Thyroid gland (tissue), 4 donors: ENCODE measurements at regions not wholly inside any gene's neighbourhood (a gene's known extent, or its start where the extent isn't known, plus 50 kb on each side); places are given as distances from the start of the nearest gene placed in this dataset.
"Not testable (repeated sequence)": the region's sequence is repeated elsewhere in the genome, so short reads cannot be mapped to it uniquely, and the experiment has no call there.

Experiments
- DNase-seq, 2 donors: peaks; one replicate each; pipeline ENCODE4 v3.0.0-alpha.2; 2019
- H3K27ac ChIP-seq, 3 donors: fragments of 200-600 bp; sonication (generic); 1 replicate in 2 of 3; 2 replicates in 1 of 3; pipeline ENCODE4 v1.5.1; 2016 to 2019; ENCODE audit warnings: mild to moderate bottlenecking in 1 of 3, moderate library complexity in 1 of 3
- H3K27me3 ChIP-seq: fragments of 200-600 bp; sonication (generic); one replicate; pipeline ENCODE4 v1.5.1; 2019
- H3K36me3 ChIP-seq, 2 donors: fragments of 200-600 bp; sonication (generic); one replicate each; pipeline ENCODE4 v1.5.1; 2016 to 2019
- H3K4me1 ChIP-seq, 2 donors: fragments of 200-600 bp; sonication (generic); one replicate each; pipeline ENCODE4 v1.5.1; 2017 to 2019
- H3K4me3 ChIP-seq, 3 donors: fragments of 200-600 bp; sonication (generic); replicated peaks in 1 of 3; 1 replicate in 2 of 3; 2 replicates in 1 of 3; pipeline ENCODE4 v1.5.1; 2016; ENCODE audit warnings: mild to moderate bottlenecking in 1 of 3
- H3K9me3 ChIP-seq: fragments of 200-600 bp; sonication (generic); one replicate; pipeline ENCODE4 v1.5.1; 2017
- POLR2A ChIP-seq, 2 donors: fragments of 450-650 bp; IDR thresholded peaks; one replicate each; pipeline ENCODE4 v1.6.1; 2017; ENCODE audit warnings: antibody characterized with exemption in 2 of 2, mild to moderate bottlenecking in 2 of 2, moderate library complexity in 1 of 2
- WGBS, 2 donors: methylation state at CpG; one replicate each; pipeline ENCODE4 v1.1.5; 2017; 5-methylcytosine and 5-hydroxymethylcytosine counted together
- intact Hi-C: fragments of 100-400 bp; cut with DNase I; formaldehyde crosslinking; loops from one replicate; pipeline ENCODE4 v1.15.1; 2023
- TF ChIP-seq, protein P1 (sequence below), 6 experiments: fragments of 200-600 bp in 3 of 6; fragments of 450-650 bp in 3 of 6; sonication (generic) in 3 of 6; IDR thresholded peaks; one replicate each; pipeline ENCODE4 v1.5.1; 2016 to 2019; ENCODE audit warnings: antibody characterized with exemption in 6 of 6, mild to moderate bottlenecking in 2 of 6, inconsistent platforms in 1 of 6, moderate library complexity in 1 of 6

DNA sequence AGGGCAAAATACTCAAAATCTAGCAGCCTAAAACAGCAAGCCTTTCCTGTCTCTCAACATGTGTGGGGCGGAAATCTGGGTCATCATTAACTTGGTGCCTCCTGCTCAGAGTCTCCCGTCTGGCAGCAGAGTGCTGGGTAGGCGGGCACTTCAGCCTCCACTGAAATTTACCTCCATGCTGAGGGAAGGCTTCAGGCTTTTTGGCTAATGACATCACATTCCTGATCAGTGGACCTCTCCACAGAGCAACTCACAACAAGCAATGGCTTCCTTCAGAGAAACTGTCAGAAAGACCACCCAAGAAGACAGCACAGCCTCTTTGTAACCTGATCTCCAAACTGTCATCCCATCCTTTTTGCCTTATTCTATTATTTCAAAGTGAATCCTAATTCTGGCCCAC is 1109.0 kb downstream of the UQCRFS1 start:
- 60 to 61% methylated on average over 3 of the region's 3 CpGs for WGBS, 2 donors
- Histone ChIP-seq H3K9me3 (no peaks in the 10 kb centered on the region), H3K4me3 (no peak overlapping the region), H3K36me3 (no peaks in the 10 kb centered on the region), H3K4me1 (no peaks in the 10 kb centered on the region), H3K27ac (no peak overlapping the region), H3K27me3 (no peaks in the 10 kb centered on the region)
- no peak for DNase-seq
- intact Hi-C loops, result no loop called here
- no peak for TF ChIP-seq POLR2A (IDR thresholded peaks at IDR 0.05)
- TF ChIP-seq, protein P1, sequence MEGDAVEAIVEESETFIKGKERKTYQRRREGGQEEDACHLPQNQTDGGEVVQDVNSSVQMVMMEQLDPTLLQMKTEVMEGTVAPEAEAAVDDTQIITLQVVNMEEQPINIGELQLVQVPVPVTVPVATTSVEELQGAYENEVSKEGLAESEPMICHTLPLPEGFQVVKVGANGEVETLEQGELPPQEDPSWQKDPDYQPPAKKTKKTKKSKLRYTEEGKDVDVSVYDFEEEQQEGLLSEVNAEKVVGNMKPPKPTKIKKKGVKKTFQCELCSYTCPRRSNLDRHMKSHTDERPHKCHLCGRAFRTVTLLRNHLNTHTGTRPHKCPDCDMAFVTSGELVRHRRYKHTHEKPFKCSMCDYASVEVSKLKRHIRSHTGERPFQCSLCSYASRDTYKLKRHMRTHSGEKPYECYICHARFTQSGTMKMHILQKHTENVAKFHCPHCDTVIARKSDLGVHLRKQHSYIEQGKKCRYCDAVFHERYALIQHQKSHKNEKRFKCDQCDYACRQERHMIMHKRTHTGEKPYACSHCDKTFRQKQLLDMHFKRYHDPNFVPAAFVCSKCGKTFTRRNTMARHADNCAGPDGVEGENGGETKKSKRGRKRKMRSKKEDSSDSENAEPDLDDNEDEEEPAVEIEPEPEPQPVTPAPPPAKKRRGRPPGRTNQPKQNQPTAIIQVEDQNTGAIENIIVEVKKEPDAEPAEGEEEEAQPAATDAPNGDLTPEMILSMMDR (IDR thresholded peaks at IDR 0.05), result no peak

DNA sequence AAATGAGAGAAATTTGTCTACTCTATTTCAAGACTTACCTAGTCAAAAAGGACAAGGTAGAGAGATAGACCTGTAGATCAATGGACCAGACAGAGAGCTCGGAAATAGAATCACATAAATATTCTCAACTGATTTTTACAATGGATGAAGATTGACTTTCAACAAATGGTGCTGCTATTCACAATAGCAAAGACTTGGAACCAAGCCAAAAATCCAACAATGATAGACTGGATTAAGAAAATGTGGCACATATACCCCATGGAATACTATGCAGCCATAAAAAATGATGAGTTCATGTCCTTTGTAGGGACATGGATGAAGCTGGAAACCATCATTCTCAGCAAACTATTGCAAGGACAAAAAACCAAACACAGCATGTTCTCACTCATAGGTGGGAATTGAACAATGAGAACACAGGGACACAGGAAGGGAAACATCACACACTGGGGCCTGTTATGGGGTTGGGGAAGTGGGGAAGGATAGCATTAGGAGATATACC is 1128.2 kb downstream of the UQCRFS1 start:
- H3K9me3 ChIP-seq, H3K36me3 ChIP-seq, H3K4me3 ChIP-seq, H3K4me1 ChIP-seq, H3K27ac ChIP-seq, DNase-seq, intact Hi-C loops, H3K27me3 ChIP-seq: not testable (repeated sequence)
- 83 to 92% methylated on average over 1 of the region's 1 CpG for WGBS, 2 donors

DNA sequence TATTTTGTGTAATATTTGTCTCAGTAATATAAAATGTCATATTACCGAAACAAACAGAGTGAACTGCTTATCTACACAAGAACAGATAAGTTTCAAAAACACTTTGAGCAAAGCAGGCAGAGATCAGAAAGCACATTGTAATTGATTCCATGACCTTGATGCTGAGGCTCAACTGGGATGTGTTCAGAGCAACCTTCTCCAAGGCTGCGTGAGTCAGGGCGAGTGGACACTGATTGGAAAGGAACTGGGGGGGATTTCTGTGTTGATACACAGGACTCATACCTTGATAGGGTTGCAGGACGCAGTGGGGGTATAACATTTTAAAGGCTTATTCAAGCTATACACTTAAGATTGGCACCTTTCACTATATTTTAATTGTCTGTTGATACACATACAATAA is 1136.3 kb downstream of the UQCRFS1 start:
- 85 to 88% methylated on average over 4 of the region's 4 CpGs for WGBS, 2 donors

DNA sequence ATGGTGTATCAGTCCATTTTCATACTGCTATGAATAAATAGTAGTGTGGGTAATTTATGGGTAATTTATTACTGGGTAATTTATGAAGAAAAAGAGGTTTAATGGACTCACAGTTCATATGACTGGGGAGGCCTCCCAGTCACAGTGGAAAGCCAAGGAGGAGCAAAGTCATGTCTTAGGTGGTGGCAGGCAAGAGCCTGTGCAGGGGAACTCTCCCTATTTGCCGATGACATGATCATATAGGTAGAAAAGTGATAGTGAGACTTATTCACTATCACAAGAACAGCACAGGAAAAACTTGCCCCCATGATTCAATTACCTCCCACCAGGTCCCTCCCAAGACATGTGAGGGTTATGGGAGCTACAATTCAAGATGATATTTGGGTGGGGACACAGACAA is 1137.7 kb downstream of the UQCRFS1 start:
- no peaks in the 10 kb centered on the region for H3K4me1 ChIP-seq
- no peaks in the 10 kb centered on the region for H3K9me3 ChIP-seq
- no peaks in the 10 kb centered on the region for H3K27me3 ChIP-seq
- no peak for TF ChIP-seq POLR2A (IDR thresholded peaks at IDR 0.05)
- TF ChIP-seq, protein P1 (IDR thresholded peaks at IDR 0.05), result no peak
- no peak for DNase-seq
- no peaks in the 10 kb centered on the region for H3K36me3 ChIP-seq
- intact Hi-C loops, result no loop called here
- no peak overlapping the region for H3K4me3 ChIP-seq
- WGBS, 2 donors, result 67 to 90% methylated on average over 1 of the region's 1 CpG
- H3K27ac ChIP-seq, result no peak overlapping the region

More for the DNA sequence above, 1136.3 kb downstream of the UQCRFS1 start:
- Histone ChIP-seq H3K27me3 (no peaks in the 10 kb centered on the region), H3K4me3 (no peak overlapping the region), H3K9me3 (no peaks in the 10 kb centered on the region), H3K36me3 (no peaks in the 10 kb centered on the region), H3K27ac (no peak overlapping the region), H3K4me1 (no peaks in the 10 kb centered on the region)
- no peak for DNase-seq
- no peak for TF ChIP-seq POLR2A (IDR thresholded peaks at IDR 0.05)
- TF ChIP-seq, protein P1 (IDR thresholded peaks at IDR 0.05), result no peak
- intact Hi-C loops, result no loop called here

DNA sequence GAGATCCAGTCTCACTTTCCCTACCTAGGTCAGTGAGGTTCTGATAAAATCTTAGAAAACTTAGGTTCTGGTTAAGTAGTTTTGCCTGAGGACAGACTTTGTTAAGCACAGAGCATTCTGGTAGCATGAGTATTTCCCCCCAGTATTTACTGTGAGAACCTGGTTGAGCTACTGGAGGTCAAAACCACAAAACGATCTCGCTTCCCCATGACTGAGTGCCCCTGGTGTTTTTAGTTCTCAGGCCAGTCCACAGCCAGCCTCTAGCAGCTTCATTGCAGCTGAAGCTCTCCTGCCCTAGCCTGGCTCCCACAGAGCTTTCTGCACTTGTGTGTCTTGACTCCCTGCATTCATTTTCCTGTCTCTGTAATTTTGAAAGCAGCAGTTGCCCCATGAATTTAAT is 1138.2 kb downstream of the UQCRFS1 start:
- TF ChIP-seq, protein P1 (IDR thresholded peaks at IDR 0.05), result no peak
- no peak for TF ChIP-seq POLR2A (IDR thresholded peaks at IDR 0.05)

DNA sequence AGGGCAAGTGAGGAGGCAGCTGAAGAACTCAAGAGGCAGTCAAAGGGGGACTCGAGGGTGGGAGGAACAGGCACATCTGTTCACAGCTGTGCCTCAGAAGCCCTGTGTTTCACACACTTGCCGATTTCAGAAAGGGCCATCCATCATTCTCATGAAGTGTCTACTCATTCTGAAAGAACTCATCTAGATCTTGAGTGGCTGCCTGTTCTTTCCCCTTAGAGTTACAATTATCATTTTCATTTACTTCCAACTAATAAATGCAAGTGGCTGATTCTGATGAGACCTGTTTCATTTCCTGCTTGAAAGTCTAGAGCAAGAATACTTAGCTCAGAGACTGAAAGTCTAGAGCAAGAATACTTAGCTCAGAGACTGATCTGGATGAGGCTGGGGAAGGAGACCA is 1145.1 kb downstream of the UQCRFS1 start:
- Histone ChIP-seq H3K36me3 (no peaks in the 10 kb centered on the region), H3K27me3 (no peaks in the 10 kb centered on the region), H3K27ac (no peak overlapping the region), H3K9me3 (no peaks in the 10 kb centered on the region), H3K4me3 (no peak overlapping the region), H3K4me1 (no peaks in the 10 kb centered on the region)
- DNase-seq, result no peak
- intact Hi-C loops, result no loop called here
- 13 to 21% methylated on average over 2 of the region's 2 CpGs for WGBS, 2 donors
- TF ChIP-seq POLR2A (IDR thresholded peaks at IDR 0.05), result no peak
- TF ChIP-seq, protein P1 (IDR thresholded peaks at IDR 0.05), result no peak

More for the DNA sequence above, 1138.2 kb downstream of the UQCRFS1 start:
- Histone ChIP-seq H3K27me3 (no peaks in the 10 kb centered on the region), H3K9me3 (no peaks in the 10 kb centered on the region), H3K4me3 (no peak overlapping the region), H3K36me3 (no peaks in the 10 kb centered on the region), H3K27ac (no peak overlapping the region), H3K4me1 (no peaks in the 10 kb centered on the region)
- WGBS, 2 donors, result 75 to 86% methylated on average over 1 to 2 of the region's 2 CpGs
- DNase-seq, result no peak
- intact Hi-C loops, result no loop called here
